ENCODE measurements at regions not wholly inside any gene's neighbourhood (a gene's known extent, or its start where the extent isn't known, plus 50 kb on each side); places are given as distances from the start of the nearest gene placed in this dataset.

DNA sequence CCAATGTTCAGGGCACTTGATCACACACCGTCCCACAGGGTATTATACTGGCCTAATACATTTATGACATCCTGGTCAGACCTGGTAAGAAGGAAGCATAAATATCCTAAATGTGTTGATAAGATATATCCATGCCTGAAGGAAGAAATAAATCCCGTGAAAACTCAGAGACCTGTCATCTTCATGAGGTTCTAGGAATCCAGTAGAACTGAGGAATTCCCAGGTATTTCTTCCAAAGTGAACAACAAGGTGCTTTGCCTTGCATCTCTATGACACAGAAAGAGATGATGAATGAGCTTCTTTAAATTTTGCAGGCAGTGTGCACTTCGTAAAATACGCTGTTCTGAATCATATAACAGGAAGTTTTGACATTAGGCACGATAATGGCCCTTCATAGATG is 78.1 kb upstream of the VGLL3 start:
- no peak for DNase-seq (ENCODE audit: low read depth, low spot score)
- no peak for TF ChIP-seq YY1 (IDR thresholded peaks at IDR 0.05; ENCODE audit: insufficient read depth, insufficient read length)
- TF ChIP-seq ZNF274 (IDR thresholded peaks at IDR 0.05; ENCODE audit: low read depth, low read length): no peak
- TF ChIP-seq SUZ12 (IDR thresholded peaks at IDR 0.05; ENCODE audit: extremely low read depth, insufficient read depth, insufficient read length): no peak
- H3K9me3 ChIP-seq (ENCODE audit: insufficient read depth, low read length): no peaks in the 10 kb centered on the region

DNA sequence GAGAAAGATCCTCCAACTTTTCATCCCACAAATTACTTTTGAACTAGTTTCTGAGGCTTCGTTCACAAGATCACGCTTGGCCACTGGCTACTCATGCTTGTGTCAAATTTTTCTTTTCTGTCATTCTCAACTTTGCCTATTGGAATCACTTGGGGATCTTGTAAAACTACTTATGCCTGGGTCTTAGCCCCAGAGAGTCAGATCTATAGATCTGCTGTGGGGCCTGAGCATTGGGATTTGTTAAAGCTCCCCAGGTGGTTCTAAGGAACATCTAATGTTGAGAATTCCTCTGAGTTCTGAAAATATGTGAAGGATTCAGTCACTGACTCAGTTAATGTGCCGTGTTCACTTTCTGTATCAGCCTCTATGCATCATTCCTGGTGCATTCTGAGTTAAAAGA is 71.7 kb upstream of the VGLL3 start:
- H3K36me3 ChIP-seq (ENCODE audit: insufficient read depth, insufficient read length, low read length): no peaks in the 10 kb centered on the region
- H3K9ac ChIP-seq (ENCODE audit: insufficient read length, low read depth): no peak overlapping the region
- H3K4me3 ChIP-seq (ENCODE audit: insufficient read length, low read depth): no peak overlapping the region
- no peaks in the 10 kb centered on the region for H3K4me1 ChIP-seq (ENCODE audit: insufficient read depth, insufficient read length)
- TF ChIP-seq ZNF274 (IDR thresholded peaks at IDR 0.05; ENCODE audit: low read depth, low read length): no peak
- no peak for TF ChIP-seq YY1 (IDR thresholded peaks at IDR 0.05; ENCODE audit: insufficient read depth, insufficient read length)
- TF ChIP-seq SUZ12 (IDR thresholded peaks at IDR 0.05; ENCODE audit: extremely low read depth, insufficient read depth, insufficient read length): no peak
- no peaks in the 10 kb centered on the region for H3K27me3 ChIP-seq (ENCODE audit: insufficient read depth, insufficient read length)
- 0 out of 2 replicates have a peak, but pooled peaks cover 1% of the 10 kb centered on the region for H3K9me3 ChIP-seq (ENCODE audit: insufficient read depth, low read length)
- DNase-seq (ENCODE audit: low read depth, low spot score): no peak

More for the DNA sequence above, 78.1 kb upstream of the VGLL3 start:
- Histone ChIP-seq H3K36me3 (ENCODE audit: insufficient read depth, insufficient read length, low read length) (no peaks in the 10 kb centered on the region), H3K9ac (ENCODE audit: insufficient read length, low read depth) (no peak overlapping the region), H3K4me3 (ENCODE audit: insufficient read length, low read depth) (no peak overlapping the region), H3K4me1 (ENCODE audit: insufficient read depth, insufficient read length) (no peaks in the 10 kb centered on the region), H3K27me3 (ENCODE audit: insufficient read depth, insufficient read length) (no peaks in the 10 kb centered on the region)

DNA sequence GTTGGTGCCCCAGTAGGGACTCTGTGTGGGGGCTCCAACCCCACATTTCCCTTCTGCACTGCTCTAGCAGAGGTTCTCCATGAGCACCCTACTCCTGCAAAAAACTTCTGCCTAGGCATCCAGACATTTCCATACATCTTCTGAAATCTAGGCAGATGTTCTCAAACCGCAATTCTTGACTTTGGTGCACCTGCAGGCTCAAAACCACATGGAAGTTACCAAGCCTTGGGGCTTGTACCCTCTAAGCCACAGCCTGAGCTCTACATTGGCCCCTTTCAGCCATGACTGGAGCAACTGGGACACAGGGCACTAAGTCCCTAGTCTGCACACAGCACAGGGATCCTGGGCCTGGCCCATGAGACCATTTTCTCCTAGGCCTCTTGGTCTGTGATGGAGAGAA is 66.5 kb upstream of the VGLL3 start:
- no peaks in the 10 kb centered on the region for H3K27me3 ChIP-seq (ENCODE audit: insufficient read depth, insufficient read length)
- no peaks in the 10 kb centered on the region for H3K36me3 ChIP-seq (ENCODE audit: insufficient read depth, insufficient read length, low read length)
- H3K4me1 ChIP-seq (ENCODE audit: insufficient read depth, insufficient read length): no peaks in the 10 kb centered on the region
- no peak for DNase-seq (ENCODE audit: low read depth, low spot score)
- no peak overlapping the region for H3K9ac ChIP-seq (ENCODE audit: insufficient read length, low read depth)
- no peak overlapping the region for H3K4me3 ChIP-seq (ENCODE audit: insufficient read length, low read depth)
- TF ChIP-seq ZNF274 (IDR thresholded peaks at IDR 0.05; ENCODE audit: low read depth, low read length) (no peak), SUZ12 (IDR thresholded peaks at IDR 0.05; ENCODE audit: extremely low read depth, insufficient read depth, insufficient read length) (no peak), YY1 (IDR thresholded peaks at IDR 0.05; ENCODE audit: insufficient read depth, insufficient read length) (no peak)
- H3K9me3 ChIP-seq (ENCODE audit: insufficient read depth, low read length): peaks cover 6% of the 10 kb centered on the region; the same call in 1 of the 2 replicates

DNA sequence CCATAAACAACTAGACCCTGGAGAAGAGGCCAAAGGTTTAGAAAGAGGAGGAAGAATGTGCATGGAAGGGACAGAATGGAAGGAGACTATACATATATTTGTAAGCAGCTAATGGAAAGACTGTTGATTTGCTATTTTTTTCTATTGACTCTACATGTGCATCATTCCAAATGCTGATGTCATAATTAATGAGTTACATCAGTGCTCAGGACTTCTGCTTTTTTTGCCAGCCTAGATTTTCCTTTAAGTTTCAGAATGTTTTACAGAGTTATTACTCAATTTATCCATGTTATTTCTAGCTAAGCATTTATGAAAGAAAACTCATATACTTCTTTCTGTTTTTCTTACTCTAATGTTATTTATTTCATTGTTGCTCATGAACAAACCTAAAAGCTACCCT is 62.6 kb upstream of the VGLL3 start:
- no peaks in the 10 kb centered on the region for H3K27me3 ChIP-seq (ENCODE audit: insufficient read depth, insufficient read length)
- DNase-seq (ENCODE audit: low read depth, low spot score): no peak

DNA sequence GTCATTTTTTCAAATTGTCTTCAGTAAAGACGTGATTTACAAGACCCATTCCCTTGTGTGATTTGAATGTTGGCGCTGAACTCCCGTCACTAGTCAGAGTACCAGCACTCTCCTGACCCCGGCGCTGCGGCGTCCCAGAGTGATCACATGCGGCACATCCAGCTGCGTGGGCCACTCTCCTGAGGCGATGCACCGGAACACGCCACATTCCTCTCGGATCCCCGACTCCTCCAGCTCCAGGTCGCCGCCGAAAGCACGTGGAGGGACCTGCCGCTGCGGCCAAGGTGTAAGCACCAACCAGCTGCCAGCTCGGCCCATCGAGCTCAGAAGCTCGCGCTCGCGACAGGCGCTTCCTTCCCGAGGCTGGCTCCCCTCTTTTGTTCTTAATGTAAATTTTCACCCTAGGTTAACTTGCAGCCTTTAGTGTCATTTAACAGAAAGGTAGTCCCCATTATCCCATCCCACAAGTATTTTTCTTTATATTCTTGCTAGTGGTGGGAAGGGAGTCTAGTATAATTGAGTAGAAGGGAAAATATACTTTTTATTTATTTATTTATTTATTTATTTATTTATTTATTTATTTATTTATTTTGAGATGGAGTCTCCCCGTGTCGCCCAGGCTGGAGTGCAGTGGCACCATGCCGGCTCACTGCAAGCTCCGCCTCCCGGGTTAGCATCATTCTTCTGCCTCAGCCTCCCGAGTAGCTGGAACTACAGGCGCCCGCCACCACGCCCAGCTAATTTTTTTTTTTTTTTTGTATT is 61.7 kb upstream of the VGLL3 start:
- H3K36me3 ChIP-seq (ENCODE audit: insufficient read depth, insufficient read length, low read length): no peaks in the 10 kb centered on the region
- H3K27me3 ChIP-seq (ENCODE audit: insufficient read depth, insufficient read length): no peaks in the 10 kb centered on the region
- peaks cover 5% of the 10 kb centered on the region; the same call in 1 of the 2 replicates for H3K9me3 ChIP-seq (ENCODE audit: insufficient read depth, low read length)
- no peak overlapping the region for H3K4me3 ChIP-seq (ENCODE audit: insufficient read length, low read depth)
- no peaks in the 10 kb centered on the region for H3K4me1 ChIP-seq (ENCODE audit: insufficient read depth, insufficient read length)
- no peak overlapping the region for H3K9ac ChIP-seq (ENCODE audit: insufficient read length, low read depth)
- TF ChIP-seq YY1 (IDR thresholded peaks at IDR 0.05; ENCODE audit: insufficient read depth, insufficient read length) (no peak), SUZ12 (IDR thresholded peaks at IDR 0.05; ENCODE audit: extremely low read depth, insufficient read depth, insufficient read length) (no peak), ZNF274 (IDR thresholded peaks at IDR 0.05; ENCODE audit: low read depth, low read length) (no peak)
- DNase-seq (ENCODE audit: low read depth, low spot score): no peak

More for the DNA sequence above, 62.6 kb upstream of the VGLL3 start:
- TF ChIP-seq YY1 (IDR thresholded peaks at IDR 0.05; ENCODE audit: insufficient read depth, insufficient read length) (no peak), SUZ12 (IDR thresholded peaks at IDR 0.05; ENCODE audit: extremely low read depth, insufficient read depth, insufficient read length) (no peak), ZNF274 (IDR thresholded peaks at IDR 0.05; ENCODE audit: low read depth, low read length) (no peak)
- Histone ChIP-seq H3K9me3 (ENCODE audit: insufficient read depth, low read length) (peaks cover 6% of the 10 kb centered on the region; the same call in 1 of the 2 replicates), H3K36me3 (ENCODE audit: insufficient read depth, insufficient read length, low read length) (no peaks in the 10 kb centered on the region), H3K4me1 (ENCODE audit: insufficient read depth, insufficient read length) (no peaks in the 10 kb centered on the region), H3K9ac (ENCODE audit: insufficient read length, low read depth) (no peak overlapping the region), H3K4me3 (ENCODE audit: insufficient read length, low read depth) (no peak overlapping the region)

DNA sequence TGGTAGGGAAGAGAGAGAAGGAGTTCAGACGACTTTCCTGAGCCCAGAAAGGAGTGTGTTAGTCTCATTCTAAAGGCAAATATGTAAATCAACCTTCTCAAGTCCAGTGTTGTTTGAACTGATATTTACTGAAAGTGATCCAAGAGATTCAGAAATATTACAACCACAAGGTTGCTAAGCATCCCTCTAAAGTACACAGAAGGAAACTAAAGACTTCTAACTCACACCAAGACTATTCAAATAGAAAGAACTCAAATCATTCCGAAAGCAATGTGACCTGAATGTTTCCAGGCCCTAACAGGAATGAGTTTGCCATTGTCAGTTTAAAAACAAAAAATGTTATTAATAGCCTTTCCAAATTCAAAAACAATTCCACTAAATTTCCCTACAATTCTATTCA is 56.9 kb upstream of the VGLL3 start:
- DNase-seq (ENCODE audit: low read depth, low spot score): no peak
- no peak for TF ChIP-seq SUZ12 (IDR thresholded peaks at IDR 0.05; ENCODE audit: extremely low read depth, insufficient read depth, insufficient read length)
- TF ChIP-seq YY1 (IDR thresholded peaks at IDR 0.05; ENCODE audit: insufficient read depth, insufficient read length): no peak
- TF ChIP-seq ZNF274 (IDR thresholded peaks at IDR 0.05; ENCODE audit: low read depth, low read length): no peak
- H3K4me1 ChIP-seq (ENCODE audit: insufficient read depth, insufficient read length): no peaks in the 10 kb centered on the region
- no peak overlapping the region for H3K4me3 ChIP-seq (ENCODE audit: insufficient read length, low read depth)
- no peaks in the 10 kb centered on the region for H3K9me3 ChIP-seq (ENCODE audit: insufficient read depth, low read length)
- no peaks in the 10 kb centered on the region for H3K36me3 ChIP-seq (ENCODE audit: insufficient read depth, insufficient read length, low read length)
- no peaks in the 10 kb centered on the region for H3K27me3 ChIP-seq (ENCODE audit: insufficient read depth, insufficient read length)
- H3K9ac ChIP-seq (ENCODE audit: insufficient read length, low read depth): no peak overlapping the region

DNA sequence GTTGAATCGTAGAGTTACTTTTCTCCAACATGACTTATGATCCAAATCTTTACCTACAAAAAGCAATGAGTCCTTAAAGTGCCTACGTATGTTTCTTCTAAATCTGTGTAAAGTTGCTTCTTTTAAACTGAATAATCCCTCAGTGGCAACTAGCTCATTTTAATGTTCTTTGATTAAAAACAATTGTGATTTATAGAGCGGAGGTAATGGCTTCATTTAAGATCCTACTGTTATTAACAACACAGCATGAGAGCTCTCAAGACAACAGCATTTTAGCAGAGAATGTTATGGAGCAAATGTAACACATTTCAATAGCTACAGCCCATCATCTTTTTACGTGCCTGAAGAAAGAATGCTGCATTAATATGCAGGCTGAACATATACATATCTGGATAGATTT is 55.3 kb upstream of the VGLL3 start:
- Histone ChIP-seq H3K4me3 (ENCODE audit: insufficient read length, low read depth) (no peak overlapping the region), H3K27me3 (ENCODE audit: insufficient read depth, insufficient read length) (no peaks in the 10 kb centered on the region), H3K36me3 (ENCODE audit: insufficient read depth, insufficient read length, low read length) (no peaks in the 10 kb centered on the region), H3K9ac (ENCODE audit: insufficient read length, low read depth) (no peak overlapping the region), H3K9me3 (ENCODE audit: insufficient read depth, low read length) (no peaks in the 10 kb centered on the region), H3K4me1 (ENCODE audit: insufficient read depth, insufficient read length) (no peaks in the 10 kb centered on the region)
- DNase-seq (ENCODE audit: low read depth, low spot score): no peak
- TF ChIP-seq ZNF274 (IDR thresholded peaks at IDR 0.05; ENCODE audit: low read depth, low read length) (no peak), SUZ12 (IDR thresholded peaks at IDR 0.05; ENCODE audit: extremely low read depth, insufficient read depth, insufficient read length) (no peak), YY1 (IDR thresholded peaks at IDR 0.05; ENCODE audit: insufficient read depth, insufficient read length) (no peak)

All from NT2/D1 (cell line).